Lung (tissue), 11 donors: ENCODE measurements at regions not wholly inside any gene's neighbourhood (a gene's known extent, or its start where the extent isn't known, plus 50 kb on each side); places are given as distances from the start of the nearest gene placed in this dataset.

Experiments
- ATAC-seq: fragments of 200-7000 bp; cut with Tn5 transposase; one replicate; pipeline ENCODE4 v1.9.1; 2020; ENCODE audit warnings: moderate number of reproducible peaks; ENCODE audit not compliant: insufficient read depth, low FRiP score
- DNase-seq, 3 donors: peaks; one replicate each; pipeline ENCODE4 v3.0.0-alpha.2; 2013 to 2017
- H3K27ac ChIP-seq, 2 donors: one replicate each; pipeline ENCODE4 v1.5.1; 2013; ENCODE audit warnings: mild to moderate bottlenecking in 2 of 2, moderate library complexity in 2 of 2, control low read depth in 1 of 2, inconsistent platforms in 1 of 2, low read depth in 1 of 2, low read length in 1 of 2
- H3K27me3 ChIP-seq, 3 donors: one replicate each; pipeline ENCODE4 v1.5.1; 2013; ENCODE audit warnings: low read length in 2 of 3; ENCODE audit not compliant: control insufficient read depth in 3 of 3, insufficient read depth in 3 of 3
- H3K36me3 ChIP-seq, 4 donors: one replicate each; pipeline ENCODE4 v1.5.1; 2013; ENCODE audit warnings: low read length in 4 of 4, mild to moderate bottlenecking in 1 of 4, moderate library complexity in 1 of 4; ENCODE audit not compliant: control insufficient read depth in 4 of 4, insufficient read depth in 4 of 4
- H3K4me1 ChIP-seq, 5 donors: one replicate each; pipeline ENCODE4 v1.5.1; 2013; ENCODE audit warnings: low read length in 5 of 5, mild to moderate bottlenecking in 2 of 5, moderate library complexity in 1 of 5; ENCODE audit not compliant: control insufficient read depth in 5 of 5, insufficient read depth in 5 of 5
- H3K4me3 ChIP-seq: one replicate; pipeline ENCODE4 v1.5.1; 2013; ENCODE audit warnings: mild to moderate bottlenecking, control low read depth, moderate library complexity
- H3K9ac ChIP-seq, 2 donors: one replicate each; pipeline ENCODE4 v1.5.1; 2013; ENCODE audit warnings: low read length in 2 of 2, control low read depth in 1 of 2; ENCODE audit not compliant: insufficient read depth in 1 of 2
- H3K9me3 ChIP-seq, 4 donors: one replicate each; pipeline ENCODE4 v1.5.1; 2013; ENCODE audit warnings: low read length in 3 of 4, mild to moderate bottlenecking in 1 of 4, moderate library complexity in 1 of 4; ENCODE audit not compliant: control insufficient read depth in 4 of 4, insufficient read depth in 3 of 4
- WGBS, 2 donors: extraction: QIAGEN DNeasy Blood & Tissue Kit; methylation state at CpG; one replicate each; pipeline ENCODE4 v1.1.7; 2013; 5-methylcytosine and 5-hydroxymethylcytosine counted together
- TF ChIP-seq, protein P1 (sequence below): IDR thresholded peaks from 2 replicates; pipeline ENCODE4 v1.5.1; 2012; ENCODE audit warnings: mild to moderate bottlenecking; ENCODE audit errors: control extremely low read depth, extremely low read depth
- donor health status: control.
- donor health status: control.
- donor health status: Bipolar disorder and iron deficiency.
- donor health status: healthy.
- donor health status: DM: yes; HTN: yes; CAD: no.

DNA sequence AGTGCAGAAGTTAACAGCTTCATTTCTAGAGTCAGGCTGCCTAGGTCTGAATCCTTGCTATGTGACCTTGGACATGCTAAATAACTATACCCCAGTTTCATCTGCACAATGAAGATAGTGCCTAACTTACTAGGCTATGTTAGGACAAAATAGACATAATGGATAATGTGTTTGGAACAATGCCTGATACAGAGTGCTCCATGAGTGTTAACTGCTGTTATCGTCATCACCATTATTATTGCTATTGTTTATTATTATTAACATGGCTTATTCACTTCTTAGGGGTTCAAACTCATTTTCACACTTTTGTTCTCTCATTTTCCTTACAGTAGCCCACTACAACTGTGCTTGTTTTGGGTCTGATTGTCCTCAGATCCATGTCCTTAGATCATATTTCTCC, 467.7 kb downstream of the SH2D1A start:
- no peaks in the 10 kb centered on the region for H3K27me3 ChIP-seq
- H3K4me3 ChIP-seq, result no peak overlapping the region
- peaks cover 0 to 5% (median 0%) of the 10 kb centered on the region in 5 donors for H3K4me1 ChIP-seq
- DNase-seq (peak in 2 of 3 donors; percentile 58 to 72), ATAC-seq (no peak)
- H3K36me3 ChIP-seq, result no peaks in the 10 kb centered on the region
- WGBS, 2 donors, result 73 to 81% methylated on average over 1 of the region's 1 CpG
- H3K9me3 ChIP-seq, result peaks cover 0 to 3% (median 0%) of the 10 kb centered on the region in 4 donors
- no peak overlapping the region for H3K9ac ChIP-seq
- H3K27ac ChIP-seq, result no peak overlapping the region
- TF ChIP-seq, protein P1, sequence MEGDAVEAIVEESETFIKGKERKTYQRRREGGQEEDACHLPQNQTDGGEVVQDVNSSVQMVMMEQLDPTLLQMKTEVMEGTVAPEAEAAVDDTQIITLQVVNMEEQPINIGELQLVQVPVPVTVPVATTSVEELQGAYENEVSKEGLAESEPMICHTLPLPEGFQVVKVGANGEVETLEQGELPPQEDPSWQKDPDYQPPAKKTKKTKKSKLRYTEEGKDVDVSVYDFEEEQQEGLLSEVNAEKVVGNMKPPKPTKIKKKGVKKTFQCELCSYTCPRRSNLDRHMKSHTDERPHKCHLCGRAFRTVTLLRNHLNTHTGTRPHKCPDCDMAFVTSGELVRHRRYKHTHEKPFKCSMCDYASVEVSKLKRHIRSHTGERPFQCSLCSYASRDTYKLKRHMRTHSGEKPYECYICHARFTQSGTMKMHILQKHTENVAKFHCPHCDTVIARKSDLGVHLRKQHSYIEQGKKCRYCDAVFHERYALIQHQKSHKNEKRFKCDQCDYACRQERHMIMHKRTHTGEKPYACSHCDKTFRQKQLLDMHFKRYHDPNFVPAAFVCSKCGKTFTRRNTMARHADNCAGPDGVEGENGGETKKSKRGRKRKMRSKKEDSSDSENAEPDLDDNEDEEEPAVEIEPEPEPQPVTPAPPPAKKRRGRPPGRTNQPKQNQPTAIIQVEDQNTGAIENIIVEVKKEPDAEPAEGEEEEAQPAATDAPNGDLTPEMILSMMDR, result no peak

DNA sequence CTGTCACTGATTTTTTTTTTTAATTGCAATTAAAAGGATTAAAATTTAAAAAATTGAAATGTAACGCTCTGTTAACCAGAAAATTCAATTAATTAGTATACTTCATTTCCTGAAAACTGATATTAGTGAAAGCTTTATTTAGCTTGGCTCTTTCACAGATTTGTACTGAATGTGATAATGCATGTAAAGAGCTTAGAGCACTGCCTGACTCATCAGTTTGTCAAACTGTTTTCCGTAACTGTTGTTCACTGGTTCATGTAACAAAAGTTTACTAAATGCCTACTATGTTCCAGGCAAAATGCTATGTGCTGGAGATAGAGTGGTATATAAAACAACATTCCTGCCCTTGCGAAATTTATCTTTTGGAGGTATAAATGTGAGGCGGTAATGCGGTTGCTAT, 471.7 kb downstream of the SH2D1A start:
- WGBS, 2 donors, result 79 to 98% methylated on average over 5 of the region's 5 CpGs

DNA sequence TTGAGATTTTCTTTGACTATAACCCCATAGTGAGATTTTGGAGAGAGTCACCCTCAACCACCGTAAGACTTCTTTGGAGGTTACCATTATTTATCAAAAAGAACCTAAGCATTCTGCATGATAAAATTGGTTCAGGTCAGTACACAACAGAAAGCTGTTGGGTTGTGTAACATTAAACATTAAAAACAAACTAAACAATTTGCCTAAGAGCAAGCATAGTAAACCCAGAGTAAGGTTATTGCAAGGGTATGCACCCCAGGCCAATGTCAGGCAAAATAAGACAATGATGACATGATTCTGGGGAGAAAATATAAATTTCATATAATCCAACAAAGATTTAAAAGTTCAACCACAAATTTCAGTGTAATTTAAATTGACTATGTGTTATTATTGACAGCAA, 472.4 kb downstream of the SH2D1A start:
- TF ChIP-seq, protein P1, result no peak
- DNase-seq (no peak), ATAC-seq (no peak)
- Histone ChIP-seq H3K4me3 (no peak overlapping the region), H3K9me3 (no peaks in the 10 kb centered on the region), H3K4me1 (peaks cover 0 to 5% (median 0%) of the 10 kb centered on the region in 5 donors), H3K36me3 (no peaks in the 10 kb centered on the region), H3K27ac (no peak overlapping the region), H3K27me3 (peaks cover 0 to 6% (median 3%) of the 10 kb centered on the region in 3 donors), H3K9ac (no peak overlapping the region)
- 93 to 96% methylated on average over 1 of the region's 1 CpG for WGBS, 2 donors

More for the DNA sequence above, 471.7 kb downstream of the SH2D1A start:
- no peak overlapping the region for H3K4me3 ChIP-seq
- H3K36me3 ChIP-seq, result no peaks in the 10 kb centered on the region
- H3K4me1 ChIP-seq, result peaks cover 0 to 5% (median 0%) of the 10 kb centered on the region in 5 donors
- TF ChIP-seq, protein P1, result no peak
- H3K9me3 ChIP-seq, result no peaks in the 10 kb centered on the region
- H3K9ac ChIP-seq, result no peak overlapping the region
- H3K27ac ChIP-seq, result no peak overlapping the region
- H3K27me3 ChIP-seq, result peaks cover 0 to 6% (median 3%) of the 10 kb centered on the region in 3 donors
- DNase-seq, result no peak
- no peak for ATAC-seq

DNA sequence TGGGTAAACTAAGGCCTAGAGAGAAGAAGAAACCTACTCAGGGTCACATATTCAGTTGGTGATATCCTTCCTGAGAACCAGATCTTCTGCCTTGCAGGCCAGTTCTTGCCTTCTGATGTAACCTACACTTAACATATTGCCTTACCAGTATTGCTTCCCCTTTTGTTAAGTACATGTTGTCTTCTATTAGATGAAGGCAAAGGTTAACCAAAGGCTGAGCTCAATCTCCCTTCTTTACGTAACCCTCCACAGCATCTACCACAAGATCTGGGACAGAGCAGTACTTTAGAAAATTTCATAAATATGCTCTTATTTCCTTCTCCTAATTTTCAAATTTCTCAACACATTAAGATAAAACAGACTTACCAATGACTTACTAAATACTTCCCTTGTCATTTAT, 474.4 kb downstream of the SH2D1A start:
- H3K4me3 ChIP-seq, result no peak overlapping the region

More for the DNA sequence above, 474.4 kb downstream of the SH2D1A start:
- Histone ChIP-seq H3K27ac (no peak overlapping the region), H3K27me3 (peaks cover 0 to 6% (median 3%) of the 10 kb centered on the region in 3 donors), H3K9me3 (no peaks in the 10 kb centered on the region), H3K4me1 (no peaks in the 10 kb centered on the region), H3K9ac (no peak overlapping the region), H3K36me3 (no peaks in the 10 kb centered on the region)
- 93 to 100% methylated on average over 1 of the region's 1 CpG for WGBS, 2 donors
- TF ChIP-seq, protein P1, result no peak
- no peak for DNase-seq
- no peak for ATAC-seq
